Activated CD4-positive, alpha-beta T cell treated with anti-CD3 and anti-CD28 coated beads for 48 hours (primary cell): ENCODE measurements at regions not wholly inside any gene's neighbourhood (a gene's known extent, or its start where the extent isn't known, plus 50 kb on each side); places are given as distances from the start of the nearest gene placed in this dataset.

Experiments
- DNase-seq: peaks from one replicate; pipeline ENCODE4 v3.0.0-alpha.2; 2020

DNA sequence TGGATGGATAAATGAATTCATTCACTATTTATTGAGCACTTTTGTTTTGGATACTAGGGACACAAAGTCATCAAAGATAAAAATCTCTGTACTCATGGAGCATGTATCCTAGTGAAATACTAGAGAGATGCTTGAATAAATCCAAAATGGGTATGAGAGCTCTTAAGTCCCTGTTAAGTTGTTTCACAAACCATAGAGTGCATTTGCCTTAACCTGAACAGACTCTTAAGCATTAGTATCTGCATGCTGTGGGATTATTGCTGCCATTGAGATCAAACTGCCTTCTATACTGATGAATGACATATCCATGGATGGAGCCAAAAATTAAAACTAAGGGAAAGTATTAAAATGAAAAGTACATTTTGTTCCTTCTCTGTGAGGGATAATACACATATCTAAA is 206.5 kb upstream of the KRR1 start:
- DNase-seq: no peak

DNA sequence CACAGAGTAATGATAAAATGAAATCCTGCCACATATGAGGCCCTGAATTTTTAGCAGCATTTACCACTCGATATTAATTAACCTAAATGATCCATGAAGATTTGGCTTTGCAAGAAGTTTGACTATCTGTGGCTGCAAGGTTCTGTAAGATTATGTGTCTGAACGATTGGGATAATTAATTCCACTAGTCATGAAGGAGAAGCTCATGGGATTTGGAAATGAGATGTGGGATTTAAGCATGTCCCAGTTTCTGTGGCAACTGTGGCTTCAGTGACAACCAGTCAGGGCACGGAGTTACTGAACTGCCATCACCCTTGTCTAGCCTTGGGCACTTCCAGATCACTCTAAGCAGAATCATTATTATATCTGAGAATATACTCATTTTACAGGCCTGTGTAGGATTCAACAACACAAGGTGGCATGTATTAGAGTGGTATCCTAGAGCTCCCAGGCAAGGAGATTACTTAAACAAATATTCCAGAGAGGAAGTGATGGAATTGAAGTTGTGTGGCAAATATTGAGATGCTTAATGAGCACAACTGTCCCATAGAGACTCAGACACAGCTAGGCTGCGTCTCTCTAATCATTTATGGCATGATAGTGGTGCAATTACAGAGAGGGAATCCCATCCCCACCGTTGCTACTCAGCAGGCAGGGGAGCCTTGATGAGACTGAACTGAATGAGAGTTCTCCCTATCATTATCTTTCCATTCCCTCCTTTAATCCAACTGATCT is 205.0 kb upstream of the KRR1 start:
- no peak for DNase-seq

DNA sequence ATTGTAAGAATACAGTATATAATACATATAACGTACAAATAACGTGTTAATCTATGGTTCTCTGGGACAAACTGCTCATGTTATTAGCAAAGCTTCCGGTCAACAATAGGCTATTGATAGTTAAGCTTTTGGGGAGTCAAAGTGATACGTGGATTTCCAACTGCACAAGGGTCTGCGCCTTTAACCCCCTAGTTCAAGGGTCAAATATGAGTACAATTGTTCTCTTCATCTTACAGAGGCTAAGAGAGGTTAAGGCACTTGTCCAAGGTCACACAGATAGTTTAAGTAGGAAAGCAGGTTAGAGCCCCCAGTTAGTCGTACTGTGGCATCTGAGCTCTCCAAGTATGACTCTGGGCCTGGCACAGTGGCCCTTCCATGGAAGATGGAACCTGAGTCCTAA is 204.3 kb upstream of the KRR1 start:
- no peak for DNase-seq

DNA sequence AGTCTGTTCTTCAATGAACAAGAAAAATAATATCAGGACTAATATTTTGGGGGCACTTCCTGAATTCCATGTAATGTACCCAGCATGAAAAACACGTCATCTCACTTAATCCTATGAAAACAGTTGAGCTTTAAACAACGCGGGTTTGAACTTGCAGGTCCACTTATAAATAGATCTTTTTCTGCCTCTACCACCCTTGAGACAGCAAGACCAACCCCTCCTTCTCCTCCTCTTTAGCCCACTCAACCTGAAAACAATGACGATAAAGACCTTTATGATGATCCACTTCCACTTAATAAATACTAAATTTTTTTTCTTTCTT is 203.9 kb upstream of the KRR1 start:
- no peak for DNase-seq

DNA sequence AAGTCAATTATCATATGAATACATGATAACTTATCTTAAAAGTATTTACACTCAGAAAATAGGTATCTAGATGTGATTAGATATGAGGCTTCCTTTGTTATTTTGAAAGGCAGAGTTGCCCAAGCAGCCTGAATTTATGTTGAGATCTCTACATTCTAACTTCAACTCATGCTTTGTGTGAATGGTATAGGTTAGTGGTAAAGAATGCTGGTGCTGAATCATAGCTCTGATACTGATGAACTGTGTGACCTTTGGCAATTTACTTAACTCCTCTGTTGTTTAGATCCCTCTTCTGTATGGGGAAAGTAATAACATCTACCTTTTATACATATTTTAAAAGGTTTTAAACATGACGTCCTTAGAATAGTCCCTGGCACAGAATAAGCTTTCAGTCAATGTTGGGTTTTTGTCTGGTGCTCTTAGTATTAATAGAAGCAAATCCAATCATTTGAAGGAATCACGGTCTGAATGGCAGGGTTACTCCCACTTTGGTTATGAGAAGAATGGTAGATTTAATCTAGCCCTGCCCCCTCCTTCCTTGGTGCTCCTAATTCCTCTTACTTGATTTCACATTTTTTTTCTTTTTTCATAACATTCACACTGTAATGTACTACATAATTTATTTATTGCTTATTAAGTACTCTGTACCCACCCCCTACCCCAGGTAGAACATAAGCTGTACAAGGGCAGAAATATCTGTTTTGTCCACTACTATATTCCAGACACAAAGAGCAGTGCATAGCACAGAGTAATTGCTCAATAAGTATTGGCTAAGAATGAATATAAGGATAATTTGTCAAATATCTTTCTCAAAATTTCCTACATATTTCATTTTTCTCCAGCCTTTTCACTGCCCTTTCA is 203.3 kb upstream of the KRR1 start:
- no peak for DNase-seq

DNA sequence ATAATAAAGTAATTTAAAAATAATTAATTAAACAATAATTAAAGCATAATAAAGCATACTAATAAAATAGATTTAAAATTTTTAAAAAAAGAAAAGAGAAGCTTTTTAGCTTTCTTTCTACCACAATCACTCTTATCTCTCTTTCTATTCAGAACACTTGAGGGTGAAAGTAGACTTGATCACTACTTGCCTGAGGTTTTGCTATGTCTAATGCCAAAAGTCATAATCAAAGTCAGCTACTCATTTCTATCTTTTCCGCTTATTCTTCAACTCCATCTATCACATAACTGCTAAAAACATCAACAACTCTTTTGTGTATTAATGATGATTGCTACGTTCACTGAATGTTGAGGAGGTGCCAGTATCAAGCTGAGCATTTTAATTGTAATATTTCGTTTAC is 202.0 kb upstream of the KRR1 start:
- no peak for DNase-seq

DNA sequence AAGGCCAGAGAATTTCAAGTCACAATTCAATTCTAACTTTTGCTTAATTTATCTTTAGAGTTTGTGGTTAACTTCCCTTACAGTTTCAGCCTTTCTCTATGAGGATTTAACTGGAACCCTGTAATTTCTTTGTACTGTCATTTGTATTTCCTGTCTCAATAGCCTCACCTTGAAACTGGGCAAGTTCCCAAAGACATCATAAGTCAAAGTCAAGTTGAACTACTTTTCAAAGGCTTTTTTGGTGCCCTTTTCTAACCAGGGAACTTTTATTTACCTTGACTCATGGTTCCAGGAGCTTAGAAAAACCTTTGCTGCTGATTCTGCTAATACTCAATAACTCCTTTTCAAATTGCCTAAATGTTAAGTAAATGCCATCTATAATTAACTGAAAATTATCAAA is 200.8 kb upstream of the KRR1 start:
- no peak for DNase-seq

DNA sequence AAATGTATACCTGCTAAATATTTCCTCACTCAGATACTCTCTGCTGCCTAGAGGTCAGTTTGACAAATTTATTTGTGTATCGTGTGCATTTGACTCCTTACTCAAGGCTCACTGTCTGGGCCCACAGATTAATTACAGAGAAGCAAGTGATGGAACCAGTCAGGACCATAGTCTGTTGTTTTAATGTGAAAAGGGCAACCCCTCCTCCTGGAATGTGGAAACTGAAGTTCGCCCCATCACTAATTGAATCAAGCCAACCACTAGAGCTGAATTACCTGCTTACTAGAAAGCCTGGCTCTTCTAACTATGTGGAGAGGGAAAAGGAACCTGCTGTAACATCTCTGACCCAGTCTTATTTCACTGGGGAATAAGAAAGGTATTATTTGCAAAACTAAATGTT is 199.9 kb upstream of the KRR1 start:
- no peak for DNase-seq

DNA sequence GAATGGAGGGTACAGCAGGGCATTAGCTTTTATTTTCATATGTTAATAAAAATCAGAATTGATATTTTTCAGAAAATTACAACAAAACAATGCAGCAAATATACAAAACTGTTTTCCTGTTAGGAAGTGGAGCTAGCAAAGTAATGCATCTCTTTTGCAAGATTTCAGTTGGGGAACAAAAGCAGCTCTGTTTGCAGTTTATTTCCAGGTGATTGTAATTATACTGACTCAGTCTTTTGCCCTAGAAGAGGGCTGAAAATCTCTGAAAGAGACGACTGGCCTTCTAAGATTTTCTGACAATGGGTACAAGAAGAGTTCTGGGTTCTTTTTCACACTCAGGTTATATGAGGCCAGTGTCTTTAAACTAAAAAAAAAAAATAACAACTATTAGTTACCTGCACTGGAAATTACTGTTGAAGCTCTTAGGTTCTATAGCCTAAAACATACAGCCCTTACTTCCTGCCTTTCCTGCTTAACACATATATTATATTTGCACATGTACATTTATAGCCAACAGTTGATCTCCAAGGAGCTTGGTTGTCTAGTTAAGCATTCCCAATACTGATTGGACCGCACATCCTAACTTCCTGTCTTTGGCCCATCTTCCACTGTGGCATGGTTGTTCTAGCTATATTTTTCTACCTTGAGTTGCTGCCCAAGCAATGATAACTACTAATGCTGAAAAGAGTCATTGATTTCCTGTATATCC is 199.1 kb upstream of the KRR1 start:
- DNase-seq: no peak

DNA sequence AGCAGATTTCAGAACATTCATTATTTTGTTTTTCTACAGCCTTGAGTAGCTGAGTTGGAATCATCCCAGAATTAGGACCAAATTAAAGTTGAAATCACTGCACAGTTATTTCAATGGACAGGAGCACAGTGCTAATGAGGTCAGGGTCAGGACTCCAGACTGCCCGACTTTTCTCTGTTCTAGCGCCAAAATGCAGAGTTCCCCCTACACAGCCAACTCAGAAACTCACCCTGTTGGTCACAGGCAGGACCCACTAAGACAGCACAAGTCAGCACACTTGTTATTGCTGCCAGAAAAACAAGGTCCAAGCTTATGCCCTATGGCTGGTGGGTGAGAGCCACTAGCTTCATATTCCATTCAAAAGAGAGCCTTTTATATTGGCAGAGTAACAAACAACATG is 198.1 kb upstream of the KRR1 start:
- no peak for DNase-seq

DNA sequence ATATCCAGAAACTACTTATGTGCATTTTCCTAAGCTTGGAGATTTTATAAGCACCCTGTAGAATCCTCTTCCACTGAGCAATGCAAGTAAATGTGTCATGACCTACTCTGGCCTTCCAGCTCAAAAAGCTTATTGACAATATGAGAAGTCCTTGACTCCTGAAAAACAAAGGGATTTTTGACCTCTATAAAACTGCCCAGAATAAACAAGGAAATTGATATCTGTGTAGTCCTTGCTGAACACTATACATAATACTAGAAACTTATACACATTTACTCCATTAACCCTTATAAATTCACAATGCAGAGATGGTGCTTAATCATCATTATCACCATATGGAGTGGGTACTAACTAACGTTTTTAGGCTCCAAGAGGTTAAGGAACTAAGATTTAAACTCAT is 197.4 kb upstream of the KRR1 start:
- no peak for DNase-seq

DNA sequence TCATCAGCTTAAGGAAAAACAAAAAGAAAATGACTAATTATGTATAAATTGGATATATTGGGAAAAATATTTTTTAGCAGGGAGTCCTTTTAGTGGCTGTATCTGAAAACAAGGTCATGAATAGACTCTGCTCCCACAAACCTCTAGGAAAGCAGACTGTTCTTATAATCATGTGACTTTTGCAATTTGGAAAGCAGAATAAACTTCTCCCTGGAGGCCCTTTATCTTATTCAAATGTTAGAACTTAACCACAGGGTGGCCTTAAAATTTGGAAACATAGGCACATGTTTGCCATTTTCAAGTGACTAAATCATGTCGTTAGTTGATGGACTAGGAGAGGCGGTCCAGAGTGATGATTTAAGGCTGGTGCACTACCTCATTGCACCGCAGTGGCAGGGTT is 196.6 kb upstream of the KRR1 start:
- no peak for DNase-seq

DNA sequence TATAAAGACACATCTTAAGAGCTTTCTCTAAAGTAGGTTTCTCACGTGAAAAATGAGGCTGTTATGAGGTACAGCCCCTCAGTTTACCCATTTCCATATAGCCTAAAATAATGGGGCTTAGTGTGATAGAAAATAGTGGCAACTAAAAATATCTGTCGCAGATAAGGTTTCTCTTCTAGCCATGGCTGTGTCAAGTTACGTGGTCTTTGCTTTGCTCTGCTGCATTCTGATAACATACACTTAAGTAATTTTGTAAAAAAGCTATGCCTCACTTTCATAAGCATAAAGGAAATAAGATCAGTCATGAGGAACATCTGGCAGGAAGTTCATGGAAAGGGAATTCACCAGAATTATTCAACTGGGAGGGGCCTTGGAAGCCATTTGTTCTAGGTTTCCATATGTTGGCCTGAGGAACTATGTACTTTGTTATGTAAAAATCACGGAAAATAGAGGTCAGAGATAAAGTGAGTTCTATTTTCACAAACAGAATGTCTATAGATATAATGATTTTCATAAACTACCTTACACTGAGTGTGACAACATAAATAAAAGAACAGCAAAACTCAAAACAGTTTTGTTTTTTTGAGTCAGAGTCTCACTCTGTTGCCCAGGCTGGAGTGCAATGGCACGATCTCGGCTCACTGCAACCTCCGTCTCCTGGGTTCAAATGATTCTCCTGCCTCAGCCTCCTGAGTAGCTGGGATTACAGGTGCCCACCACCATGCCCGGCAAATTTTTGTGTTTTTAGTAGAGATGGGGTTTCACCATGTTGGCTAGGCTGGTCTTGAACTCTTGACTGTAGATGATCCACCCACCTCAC is 195.6 kb upstream of the KRR1 start:
- no peak for DNase-seq

DNA sequence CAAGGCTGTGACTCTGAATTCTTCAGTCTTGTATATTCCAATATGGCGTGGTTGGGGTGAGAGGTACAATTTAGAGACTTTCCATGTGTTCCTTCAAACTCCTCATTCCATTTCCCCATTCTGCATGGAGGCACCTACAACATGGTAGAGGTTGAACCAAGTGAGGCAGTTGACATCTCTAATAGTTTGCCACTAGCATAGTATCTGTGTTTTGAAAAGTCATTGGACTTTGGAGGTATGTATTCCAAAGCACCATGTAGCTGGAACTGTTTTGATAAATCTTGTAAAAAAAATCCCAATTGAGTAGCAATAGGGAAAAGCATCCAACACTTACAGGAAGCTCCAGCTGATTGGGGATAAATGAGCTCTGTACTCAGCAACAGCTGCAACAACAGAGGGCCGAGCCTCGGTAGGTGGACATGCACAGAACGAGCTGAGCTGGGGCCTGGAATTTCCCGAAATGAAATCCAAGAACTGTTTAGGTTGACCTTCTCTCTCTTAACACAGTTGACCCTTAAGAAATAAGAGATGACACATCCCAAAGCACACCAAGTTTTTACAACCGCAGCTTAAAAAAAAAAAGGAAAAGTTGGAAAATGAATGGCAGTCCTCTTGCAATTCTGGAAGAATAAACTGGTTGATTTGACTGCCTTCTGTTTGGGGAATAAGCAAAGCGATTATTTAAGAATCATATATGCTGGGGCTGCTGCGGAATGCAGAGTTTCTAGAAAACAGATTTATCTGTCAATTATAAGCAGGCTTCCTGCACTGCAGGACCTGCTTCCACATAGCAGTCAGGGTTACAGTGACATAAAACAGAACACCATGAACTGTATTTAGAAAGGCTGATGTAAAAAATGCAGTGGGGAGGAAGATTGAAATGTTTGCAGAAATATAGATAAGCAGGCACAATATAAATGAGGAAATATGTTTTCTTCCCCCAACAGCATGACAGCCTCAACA is 194.6 kb upstream of the KRR1 start:
- no peak for DNase-seq

DNA sequence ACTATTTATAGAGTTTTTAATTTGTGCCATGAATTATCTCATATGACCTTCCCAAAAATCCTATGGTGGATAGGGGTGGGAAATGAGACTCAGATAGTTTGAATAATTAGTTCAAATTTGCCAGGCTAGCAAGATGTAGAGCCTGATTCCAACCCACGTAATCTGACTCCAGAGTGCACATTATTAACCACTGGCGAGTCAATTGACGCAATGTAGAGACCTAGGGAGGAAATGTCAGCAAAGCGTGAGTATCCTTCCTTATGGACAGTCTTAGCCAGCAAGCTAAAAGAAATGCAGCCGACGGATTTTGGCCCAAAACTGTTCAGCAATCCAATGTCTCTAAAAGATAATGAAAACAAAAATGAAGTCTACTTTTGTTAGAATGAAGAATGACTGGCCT is 193.3 kb upstream of the KRR1 start:
- no peak for DNase-seq

DNA sequence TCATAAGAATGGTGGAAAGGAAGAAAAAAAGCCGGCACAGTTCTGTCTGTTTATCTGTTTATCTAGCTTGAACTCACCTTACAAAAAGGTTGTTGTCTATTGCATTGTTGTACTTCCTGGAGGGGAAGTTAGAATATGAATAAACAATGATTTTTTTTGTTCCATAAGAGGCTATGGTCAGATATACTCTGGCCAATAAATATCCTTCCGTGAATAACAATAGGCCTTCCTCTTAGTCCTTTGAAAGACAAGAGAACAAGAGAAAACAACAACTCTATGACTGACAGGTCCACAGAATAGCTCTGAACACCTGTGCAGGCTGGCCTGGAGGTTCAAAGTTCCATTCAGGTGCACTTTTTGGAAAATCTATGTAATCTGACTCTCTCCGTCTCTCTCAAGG is 192.8 kb upstream of the KRR1 start:
- DNase-seq: no peak

DNA sequence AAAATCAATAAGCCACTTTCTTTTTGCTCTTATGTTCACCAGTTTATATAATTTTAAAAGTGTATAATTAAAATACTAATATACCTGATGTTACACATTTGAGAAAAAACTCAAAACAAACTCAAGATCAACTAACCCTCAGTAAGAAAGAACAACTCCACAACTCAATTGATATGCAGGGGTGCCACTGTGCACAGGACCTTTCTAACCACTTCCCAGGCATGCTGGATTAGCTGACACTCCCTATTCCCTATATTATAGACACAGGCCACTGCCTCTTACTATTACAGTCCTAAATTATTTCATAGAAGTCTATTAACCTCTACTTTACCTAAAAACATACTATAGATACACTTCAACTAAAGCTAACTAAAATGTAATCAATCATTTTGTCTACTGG is 191.7 kb upstream of the KRR1 start:
- no peak for DNase-seq

DNA sequence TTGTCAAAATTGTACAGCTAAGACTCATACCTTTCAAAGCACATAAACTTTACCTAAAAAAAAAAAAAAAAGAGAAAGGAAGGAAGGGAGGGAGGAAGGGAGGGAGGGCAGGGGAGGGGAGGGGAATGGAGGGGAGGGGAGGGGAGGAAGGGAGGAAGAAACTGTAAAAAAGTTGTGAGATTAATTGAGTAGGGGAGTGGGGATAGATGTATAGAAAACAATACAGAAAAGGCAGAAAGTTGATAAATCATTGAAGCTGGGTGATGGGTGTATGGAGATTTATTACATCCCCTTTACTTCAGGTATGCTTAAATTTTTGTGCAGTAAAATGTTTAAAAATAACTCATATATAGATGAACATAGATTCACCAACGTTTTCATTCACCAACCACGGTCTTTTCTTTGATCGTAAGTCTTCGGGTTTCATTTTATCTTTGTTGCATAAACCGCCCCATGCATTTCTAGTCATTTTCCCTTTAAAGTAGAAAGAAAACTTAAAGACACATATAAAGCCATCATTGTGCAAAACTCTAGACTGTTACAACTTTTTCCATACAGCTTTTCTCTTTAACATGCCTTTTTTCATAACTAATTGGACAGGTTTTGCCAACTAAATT is 191.2 kb upstream of the KRR1 start:
- DNase-seq: no peak

DNA sequence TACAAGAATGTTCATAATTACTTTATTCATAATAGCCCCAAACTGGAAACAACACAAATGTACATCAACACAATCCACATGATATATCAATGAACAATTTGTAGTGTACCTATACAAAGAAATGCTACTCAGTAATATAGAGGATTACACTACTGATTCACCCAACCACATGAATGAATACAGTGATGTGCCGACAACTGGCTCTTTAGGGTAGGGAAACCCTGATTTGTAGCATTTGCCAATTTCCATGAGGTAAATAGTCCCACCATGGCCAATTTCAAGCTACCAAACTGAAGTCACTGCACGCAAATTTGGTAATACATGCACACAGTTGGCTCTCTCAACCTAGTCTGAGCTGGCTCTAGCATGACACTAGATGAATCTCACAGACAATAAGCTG is 190.4 kb upstream of the KRR1 start:
- no peak for DNase-seq

DNA sequence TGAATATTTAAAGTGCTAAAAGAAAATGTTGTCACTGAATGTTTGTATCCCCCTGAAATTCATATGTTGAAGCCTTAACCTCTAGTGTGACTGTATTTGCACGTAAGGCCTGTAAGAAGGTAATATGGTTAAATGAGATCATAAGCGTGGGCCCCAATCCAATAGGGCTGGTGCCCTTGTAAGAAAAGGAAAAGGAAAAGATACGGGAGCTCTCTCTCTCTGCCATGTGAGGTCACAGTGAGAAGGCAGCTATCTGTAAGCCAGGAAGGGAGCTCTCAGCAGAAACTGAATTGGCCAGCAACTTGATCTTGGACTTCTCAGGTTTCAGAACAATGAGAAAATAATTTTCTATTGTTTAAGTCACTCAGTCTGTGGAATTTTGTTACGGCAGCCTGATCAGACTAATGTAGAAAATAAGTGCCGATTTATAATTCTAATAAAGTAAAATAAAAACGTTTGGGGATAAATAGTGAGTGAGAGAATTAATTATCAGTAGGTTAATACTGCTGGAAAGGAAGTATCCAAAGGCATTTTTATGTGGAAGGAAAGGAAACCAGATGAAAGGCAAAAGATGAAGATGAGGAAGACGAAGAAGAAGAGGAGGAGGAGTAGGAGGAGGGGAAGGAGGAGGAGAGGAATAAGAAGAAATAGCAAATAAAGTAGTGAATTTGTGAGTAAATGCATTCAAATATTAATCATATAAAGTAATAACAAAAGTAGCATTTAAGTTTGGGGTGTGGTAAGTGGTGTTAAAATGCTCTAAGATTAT is 188.5 kb upstream of the KRR1 start:
- no peak for DNase-seq

DNA sequence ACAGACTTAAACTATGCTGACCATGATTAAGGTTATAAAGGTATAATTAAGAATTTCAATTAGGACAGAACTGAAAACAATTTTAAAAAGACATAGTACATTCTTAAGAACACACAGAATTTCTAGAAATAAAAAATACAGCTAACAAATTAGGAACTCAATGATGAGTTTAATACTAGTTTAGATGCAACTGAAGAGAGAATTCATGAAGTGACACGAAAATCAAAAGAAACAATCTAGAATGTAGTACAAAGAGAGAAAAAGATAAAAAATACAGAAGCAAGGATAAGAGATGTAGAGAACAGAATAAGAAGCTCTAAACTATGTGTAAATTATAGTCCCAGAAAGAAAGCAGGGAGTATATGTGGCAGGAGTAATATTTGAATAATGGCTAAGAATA is 187.8 kb upstream of the KRR1 start:
- DNase-seq: no peak
